Fibroblast of the aortic adventitia (primary cell): ENCODE measurements at regions not wholly inside any gene's neighbourhood (a gene's known extent, or its start where the extent isn't known, plus 50 kb on each side); places are given as distances from the start of the nearest gene placed in this dataset.

Source experiments
- DNase-seq: peaks from one replicate; pipeline ENCODE4 v3.0.0-alpha.2; 2010; ENCODE audit warnings: low read depth
- H3K4me3 ChIP-seq: 2 replicates; pipeline ENCODE4 v1.5.1; 2011; ENCODE audit warnings: low read depth, mild to moderate bottlenecking, control low read depth, low read length, moderate library complexity
- CTCF ChIP-seq: IDR thresholded peaks from 2 replicates; pipeline ENCODE4 v1.5.1; 2011; ENCODE audit warnings: mild to moderate bottlenecking, low read length, control low read depth, inconsistent platforms; ENCODE audit not compliant: insufficient read depth

DNA sequence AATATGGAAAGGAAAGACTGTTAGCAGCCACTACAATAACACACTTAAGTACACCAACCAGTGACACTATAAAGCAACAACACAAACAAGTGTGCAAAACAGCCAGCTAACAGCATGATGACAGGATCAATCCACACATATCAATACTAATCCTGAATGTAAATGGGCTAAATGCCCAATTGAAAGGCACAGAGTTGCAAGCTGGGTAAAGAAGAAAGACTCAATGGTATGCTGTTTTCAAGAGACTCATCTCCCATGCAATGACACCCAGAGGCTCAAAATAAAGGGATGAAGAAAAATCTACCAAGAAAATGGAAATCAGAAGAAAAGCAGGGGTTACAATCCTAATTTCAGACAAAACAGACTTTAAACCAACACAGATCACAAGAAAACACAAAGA is 94.2 kb upstream of the ENPEP start:
- no peak overlapping the region for H3K4me3 ChIP-seq
- no peak for DNase-seq

DNA sequence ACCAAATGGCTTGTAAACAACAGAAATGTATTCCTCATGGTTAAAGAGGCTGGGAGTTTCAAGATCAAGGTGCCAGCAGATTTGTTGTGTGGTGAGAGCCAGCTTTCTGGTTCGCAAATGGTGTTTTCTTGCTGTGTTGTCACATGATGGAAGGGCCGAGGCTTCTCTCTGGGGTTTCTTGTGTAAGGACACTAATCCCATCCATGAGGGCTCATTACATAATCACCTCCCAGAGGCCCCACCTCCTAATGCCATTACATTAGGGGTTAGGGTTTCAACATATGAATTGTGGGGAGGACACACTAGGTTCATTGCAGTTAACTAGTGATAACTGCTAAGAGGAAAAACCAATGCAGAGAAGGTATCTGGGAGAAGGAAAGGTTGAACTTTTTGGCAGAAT is 103.5 kb upstream of the ENPEP start:
- no peak for TF ChIP-seq CTCF
- no peak overlapping the region for H3K4me3 ChIP-seq
- no peak for DNase-seq

More for the DNA sequence above, 94.2 kb upstream of the ENPEP start:
- no peak for TF ChIP-seq CTCF

DNA sequence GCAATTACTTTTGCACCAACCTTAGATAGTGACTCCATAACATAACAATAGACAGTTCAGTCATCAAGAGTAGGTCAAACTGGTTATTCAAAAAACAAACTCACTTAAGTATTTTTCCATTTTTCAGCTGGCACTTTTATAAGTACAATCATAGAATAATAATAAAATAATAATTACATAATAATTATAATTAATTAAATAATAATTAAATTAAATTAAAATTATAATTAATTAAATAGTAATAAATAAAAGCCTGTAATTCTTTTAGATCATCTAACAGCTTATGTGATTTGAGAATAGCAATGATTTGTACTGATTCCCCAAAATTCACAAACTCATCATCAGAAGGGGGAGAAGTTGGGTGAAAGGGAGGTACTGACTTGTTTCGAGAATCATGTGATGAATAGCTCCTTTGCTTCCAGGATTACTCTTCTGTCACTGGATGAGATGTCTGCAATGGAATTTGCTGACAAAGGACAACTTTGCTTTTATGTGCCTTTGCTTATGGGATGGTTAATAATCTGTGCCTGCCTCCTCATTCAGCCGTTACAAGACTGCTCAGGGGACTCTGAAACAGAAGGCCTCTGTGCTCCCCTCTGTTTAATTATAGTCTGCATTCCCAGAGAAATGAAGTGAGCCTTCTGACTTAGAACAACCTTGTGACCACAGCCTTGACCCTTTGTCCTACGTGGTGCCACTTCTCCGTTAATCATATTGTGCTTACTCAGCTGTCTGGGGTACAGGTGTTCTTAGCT is 104.8 kb upstream of the ENPEP start:
- TF ChIP-seq CTCF = no peak
- H3K4me3 ChIP-seq = no peak overlapping the region
- no peak for DNase-seq

DNA sequence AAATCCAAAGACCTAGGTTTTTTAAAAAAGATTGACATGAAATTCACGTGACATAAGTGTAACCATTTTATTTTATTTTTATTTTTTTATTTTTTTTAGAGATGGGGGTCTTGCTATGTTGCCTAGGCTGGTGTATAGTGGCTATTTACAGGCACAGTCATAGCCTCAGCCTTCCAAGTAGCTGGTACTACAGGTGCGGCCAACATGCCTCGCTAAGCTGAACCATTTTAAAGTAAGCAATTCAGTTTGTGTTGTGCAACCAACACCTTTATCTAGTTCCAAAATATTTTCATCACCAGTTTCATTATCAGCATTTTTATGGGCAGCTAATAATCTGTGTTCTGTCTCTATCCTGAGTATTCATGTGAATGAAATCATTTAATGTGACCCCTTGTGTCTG is 107.5 kb upstream of the ENPEP start:
- H3K4me3 ChIP-seq = no peak overlapping the region
- no peak for DNase-seq
- TF ChIP-seq CTCF = no peak

GRCh38 chr4:110367156-110367555 is 108.8 kb upstream of the ENPEP start:
- no peak overlapping the region for H3K4me3 ChIP-seq
- no peak for TF ChIP-seq CTCF
- DNase-seq = no peak

DNA sequence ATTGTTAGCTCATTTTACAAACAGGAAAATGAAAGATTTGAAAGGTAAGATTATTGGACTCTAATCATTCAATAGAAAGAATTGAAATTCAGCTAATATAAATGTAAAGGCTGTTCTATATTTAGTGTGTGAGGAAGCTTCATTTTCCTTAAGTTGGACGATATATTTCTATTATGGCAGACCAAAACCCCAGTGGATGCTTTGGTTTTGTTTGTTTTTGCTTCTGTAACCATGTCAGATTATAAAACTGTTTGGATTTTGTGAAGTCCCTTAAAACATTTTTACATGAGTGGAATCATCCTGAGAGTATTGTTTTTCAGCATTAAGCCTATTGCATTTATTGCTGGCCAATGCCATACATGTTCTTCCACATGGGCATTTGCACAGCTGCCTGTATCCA is 110.2 kb upstream of the ENPEP start:
- no peak for TF ChIP-seq CTCF
- no peak overlapping the region for H3K4me3 ChIP-seq
- no peak for DNase-seq
